Neural cell (in vitro differentiated cells): ENCODE measurements at regions not wholly inside any gene's neighbourhood (a gene's known extent, or its start where the extent isn't known, plus 50 kb on each side); places are given as distances from the start of the nearest gene placed in this dataset.

Experiments
- H2AFZ ChIP-seq: fragments of 200-600, 300-800 bp; sonication (generic), shearing (Covaris generic); 2 replicates; pipeline ENCODE4 v1.6.0; 2014; ENCODE audit warnings: low read depth, mild to moderate bottlenecking, antibody characterized with exemption, low read length, moderate library complexity
- H3F3A ChIP-seq: fragments of 200-600 bp; shearing (Covaris generic); 2 replicates; pipeline ENCODE4 v1.6.1; 2016; ENCODE audit warnings: mild to moderate bottlenecking, moderate library complexity, mixed read lengths, antibody characterized with exemption, low read length; ENCODE audit not compliant: insufficient read depth, poor library complexity, severe bottlenecking
- H3K27ac ChIP-seq: fragments of 200-600, 300-800 bp; sonication (generic), shearing (Covaris generic); 2 replicates; pipeline ENCODE4 v1.5.1; 2014; ENCODE audit warnings: mild to moderate bottlenecking, low read length, moderate library complexity
- H3K27me3 ChIP-seq: fragments of 300-800, 200-600 bp; sonication (generic), shearing (Covaris generic); 2 replicates; pipeline ENCODE4 v1.6.0; 2014; ENCODE audit warnings: mild to moderate bottlenecking, low read depth, low read length, moderate library complexity; ENCODE audit not compliant: insufficient read depth
- H3K36me3 ChIP-seq: fragments of 300-800, 200-600 bp; sonication (generic), shearing (Covaris generic); 2 replicates; pipeline ENCODE4 v1.5.1; 2014; ENCODE audit warnings: mild to moderate bottlenecking, antibody characterized with exemption, low read length, moderate library complexity; ENCODE audit not compliant: insufficient read depth
- H3K4me2 ChIP-seq: fragments of 300-800, 200-600 bp; sonication (generic), shearing (Covaris generic); 2 replicates; pipeline ENCODE4 v1.6.0; 2014; ENCODE audit warnings: mild to moderate bottlenecking, low read length
- H3K4me3 ChIP-seq: fragments of 300-800, 200-600 bp; sonication (generic), shearing (Covaris generic); 2 replicates; pipeline ENCODE4 v1.5.1; 2014; ENCODE audit warnings: mild to moderate bottlenecking, low read length, moderate library complexity
- H3K79me2 ChIP-seq: fragments of 200-600 bp; shearing (Covaris generic); replicated peaks from 2 replicates; pipeline ENCODE4 v1.6.0; 2014; ENCODE audit warnings: mild to moderate bottlenecking, low read length, moderate library complexity; ENCODE audit not compliant: insufficient read depth
- H3K9ac ChIP-seq: fragments of 300-800, 200-600 bp; sonication (generic), shearing (Covaris generic); 2 replicates; pipeline ENCODE4 v1.6.1; 2016; ENCODE audit warnings: mild to moderate bottlenecking, low read length, mixed read lengths
- H3K9me2 ChIP-seq: fragments of 200-600 bp; shearing (Covaris generic); 2 replicates; pipeline ENCODE4 v1.6.1; 2016; ENCODE audit warnings: mild to moderate bottlenecking, low read length, mixed read lengths; ENCODE audit not compliant: insufficient read depth
- H3K9me3 ChIP-seq: fragments of 200-600, 300-800 bp; sonication (generic), shearing (Covaris generic); 2 replicates; pipeline ENCODE4 v1.6.1; 2016; ENCODE audit warnings: mild to moderate bottlenecking, mixed run types, low read length, moderate library complexity, mixed read lengths
- H4K20me1 ChIP-seq: fragments of 200-600 bp; shearing (Covaris generic); 2 replicates; pipeline ENCODE4 v1.6.1; 2016; ENCODE audit warnings: mild to moderate bottlenecking, mixed run types; ENCODE audit not compliant: insufficient read depth
- CTCF ChIP-seq: fragments of 450-650 bp; IDR thresholded peaks from 2 replicates; pipeline ENCODE4 v1.5.1; 2014; ENCODE audit warnings: antibody characterized with exemption, mild to moderate bottlenecking, moderate library complexity; ENCODE audit not compliant: poor library complexity, severe bottlenecking
- EP300 ChIP-seq: fragments of 450-650 bp; conservative IDR thresholded peaks from 2 replicates; pipeline ENCODE4 v1.6.1; 2014; ENCODE audit warnings: antibody characterized with exemption, mild to moderate bottlenecking, moderate library complexity; ENCODE audit not compliant: poor library complexity, severe bottlenecking
- EZH2 ChIP-seq: fragments of 200-600, 300-800 bp; shearing (Covaris generic), sonication (generic); IDR thresholded peaks from 2 replicates; pipeline ENCODE4 v1.6.1; 2014; ENCODE audit warnings: antibody characterized with exemption, low read length, borderline replicate concordance, mild to moderate bottlenecking; ENCODE audit not compliant: insufficient read depth, poor library complexity, severe bottlenecking
- MXI1 ChIP-seq: fragments of 450-650 bp; conservative IDR thresholded peaks from 2 replicates; pipeline ENCODE4 v1.6.1; 2014; ENCODE audit warnings: antibody characterized with exemption, mild to moderate bottlenecking; ENCODE audit not compliant: poor library complexity, severe bottlenecking
- POLR2AphosphoS5 ChIP-seq: IDR thresholded peaks from 2 replicates; pipeline ENCODE4 v1.6.1; 2012
- RAD21 ChIP-seq: fragments of 450-650 bp; conservative IDR thresholded peaks from 2 replicates; pipeline ENCODE4 v1.6.1; 2014; ENCODE audit warnings: antibody characterized with exemption, mild to moderate bottlenecking, moderate library complexity
- SMC3 ChIP-seq: fragments of 450-650 bp; conservative IDR thresholded peaks from 2 replicates; pipeline ENCODE4 v1.6.1; 2014; ENCODE audit warnings: antibody characterized with exemption, mild to moderate bottlenecking, moderate library complexity; ENCODE audit not compliant: poor library complexity
- TAF1 ChIP-seq: IDR thresholded peaks from 2 replicates; pipeline ENCODE4 v1.6.1; 2012; ENCODE audit warnings: low read depth
- TF ChIP-seq, protein P1 (sequence below): IDR thresholded peaks from 2 replicates; pipeline ENCODE4 v1.6.1; 2012; ENCODE audit warnings: borderline replicate concordance

GRCh38 chrX:536616-537015 is 94.0 kb upstream of the SHOX start:
- no peak overlapping the region for H3K4me2 ChIP-seq
- H3K27ac ChIP-seq: no peak overlapping the region
- TF ChIP-seq SMC3 (no peak), CTCF (no peak), RAD21 (no peak), EP300 (no peak), POLR2AphosphoS5 (no peak), TAF1 (no peak), MXI1 (no peak), EZH2 (no peak)
- TF ChIP-seq, protein P1, sequence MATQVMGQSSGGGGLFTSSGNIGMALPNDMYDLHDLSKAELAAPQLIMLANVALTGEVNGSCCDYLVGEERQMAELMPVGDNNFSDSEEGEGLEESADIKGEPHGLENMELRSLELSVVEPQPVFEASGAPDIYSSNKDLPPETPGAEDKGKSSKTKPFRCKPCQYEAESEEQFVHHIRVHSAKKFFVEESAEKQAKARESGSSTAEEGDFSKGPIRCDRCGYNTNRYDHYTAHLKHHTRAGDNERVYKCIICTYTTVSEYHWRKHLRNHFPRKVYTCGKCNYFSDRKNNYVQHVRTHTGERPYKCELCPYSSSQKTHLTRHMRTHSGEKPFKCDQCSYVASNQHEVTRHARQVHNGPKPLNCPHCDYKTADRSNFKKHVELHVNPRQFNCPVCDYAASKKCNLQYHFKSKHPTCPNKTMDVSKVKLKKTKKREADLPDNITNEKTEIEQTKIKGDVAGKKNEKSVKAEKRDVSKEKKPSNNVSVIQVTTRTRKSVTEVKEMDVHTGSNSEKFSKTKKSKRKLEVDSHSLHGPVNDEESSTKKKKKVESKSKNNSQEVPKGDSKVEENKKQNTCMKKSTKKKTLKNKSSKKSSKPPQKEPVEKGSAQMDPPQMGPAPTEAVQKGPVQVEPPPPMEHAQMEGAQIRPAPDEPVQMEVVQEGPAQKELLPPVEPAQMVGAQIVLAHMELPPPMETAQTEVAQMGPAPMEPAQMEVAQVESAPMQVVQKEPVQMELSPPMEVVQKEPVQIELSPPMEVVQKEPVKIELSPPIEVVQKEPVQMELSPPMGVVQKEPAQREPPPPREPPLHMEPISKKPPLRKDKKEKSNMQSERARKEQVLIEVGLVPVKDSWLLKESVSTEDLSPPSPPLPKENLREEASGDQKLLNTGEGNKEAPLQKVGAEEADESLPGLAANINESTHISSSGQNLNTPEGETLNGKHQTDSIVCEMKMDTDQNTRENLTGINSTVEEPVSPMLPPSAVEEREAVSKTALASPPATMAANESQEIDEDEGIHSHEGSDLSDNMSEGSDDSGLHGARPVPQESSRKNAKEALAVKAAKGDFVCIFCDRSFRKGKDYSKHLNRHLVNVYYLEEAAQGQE: no peak
- no peaks in the 10 kb centered on the region for H3K27me3 ChIP-seq
- no peaks in the 10 kb centered on the region for H3K36me3 ChIP-seq
- no peaks in the 10 kb centered on the region for H4K20me1 ChIP-seq
- no peaks in the 10 kb centered on the region for H3K79me2 ChIP-seq
- H2AFZ ChIP-seq: no peak overlapping the region
- H3K4me3 ChIP-seq: no peak overlapping the region
- no peak overlapping the region for H3K9ac ChIP-seq
- H3K9me2 ChIP-seq: no peaks in the 10 kb centered on the region
- H3K9me3 ChIP-seq: no peaks in the 10 kb centered on the region
- H3F3A ChIP-seq: no peaks in the 10 kb centered on the region

- no peak overlapping the region for H3K27ac ChIP-seq
- H3F3A ChIP-seq: no peaks in the 10 kb centered on the region
- H3K36me3 ChIP-seq: no peaks in the 10 kb centered on the region
- no peak overlapping the region for H2AFZ ChIP-seq
- no peak for TF ChIP-seq TAF1
- no peak for TF ChIP-seq CTCF
- no peak for TF ChIP-seq POLR2AphosphoS5
- no peak for TF ChIP-seq MXI1
- no peak for TF ChIP-seq EP300
- TF ChIP-seq RAD21: no peak
- TF ChIP-seq, protein P1: no peak
- no peak for TF ChIP-seq SMC3
- no peak for TF ChIP-seq EZH2
- H3K4me3 ChIP-seq: no peak overlapping the region
- no peaks in the 10 kb centered on the region for H4K20me1 ChIP-seq
- H3K27me3 ChIP-seq: no peaks in the 10 kb centered on the region
- no peak overlapping the region for H3K4me2 ChIP-seq
- H3K9me2 ChIP-seq: no peaks in the 10 kb centered on the region
- H3K79me2 ChIP-seq: no peaks in the 10 kb centered on the region
- no peaks in the 10 kb centered on the region for H3K9me3 ChIP-seq
- H3K9ac ChIP-seq: no peak overlapping the region
Measured at GRCh38 chrX:537151-537550, 93.4 kb upstream of the SHOX start.
